NCI-H2196 (cell line): ENCODE measurements at regions not wholly inside any gene's neighbourhood (a gene's known extent, or its start where the extent isn't known, plus 50 kb on each side); places are given as distances from the start of the nearest gene placed in this dataset.

Source experiments
- DNase-seq: peaks from one replicate; lab custom pipeline; 2025; ENCODE audit not compliant: unreplicated experiment; lab: John Stamatoyannopoulos, UW

DNA sequence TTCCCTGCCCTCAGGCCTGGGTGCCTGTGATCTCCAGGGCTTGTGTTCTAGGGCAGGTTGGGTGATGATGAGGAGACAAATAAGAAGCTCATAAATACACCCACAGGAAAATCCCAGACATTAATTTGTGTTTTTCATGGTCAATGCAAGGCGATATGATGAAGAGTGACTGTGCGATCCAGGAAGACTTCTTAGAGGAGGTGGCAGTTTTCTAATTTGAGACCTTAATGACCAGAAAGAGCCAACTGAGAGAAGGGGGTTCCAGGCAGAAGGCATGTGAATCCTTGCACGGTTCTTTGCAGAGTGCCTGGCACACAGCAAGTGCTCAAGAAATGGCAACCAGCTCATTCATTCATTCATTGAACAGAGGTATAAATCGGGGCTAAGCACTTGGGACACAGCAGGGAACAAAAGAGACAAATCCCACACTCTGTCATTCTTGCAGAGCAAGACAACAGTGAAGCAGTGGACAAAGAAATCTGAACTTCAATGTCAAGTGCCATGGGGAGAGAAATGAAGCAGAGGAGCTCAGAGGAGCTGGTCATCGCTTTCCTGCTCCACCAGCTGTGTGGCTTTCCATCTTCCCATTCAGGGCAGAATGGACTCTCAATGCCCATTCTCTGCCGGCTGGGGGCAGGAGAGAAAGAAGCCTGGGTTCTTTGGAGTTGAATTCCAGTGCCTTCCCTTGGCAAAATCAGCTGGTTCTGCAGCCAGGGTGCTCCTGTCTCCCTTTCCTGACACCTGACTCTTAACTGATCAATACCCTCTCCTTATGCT, 128.3 kb downstream of the AACS start:
- DNase-seq: no peak

DNA sequence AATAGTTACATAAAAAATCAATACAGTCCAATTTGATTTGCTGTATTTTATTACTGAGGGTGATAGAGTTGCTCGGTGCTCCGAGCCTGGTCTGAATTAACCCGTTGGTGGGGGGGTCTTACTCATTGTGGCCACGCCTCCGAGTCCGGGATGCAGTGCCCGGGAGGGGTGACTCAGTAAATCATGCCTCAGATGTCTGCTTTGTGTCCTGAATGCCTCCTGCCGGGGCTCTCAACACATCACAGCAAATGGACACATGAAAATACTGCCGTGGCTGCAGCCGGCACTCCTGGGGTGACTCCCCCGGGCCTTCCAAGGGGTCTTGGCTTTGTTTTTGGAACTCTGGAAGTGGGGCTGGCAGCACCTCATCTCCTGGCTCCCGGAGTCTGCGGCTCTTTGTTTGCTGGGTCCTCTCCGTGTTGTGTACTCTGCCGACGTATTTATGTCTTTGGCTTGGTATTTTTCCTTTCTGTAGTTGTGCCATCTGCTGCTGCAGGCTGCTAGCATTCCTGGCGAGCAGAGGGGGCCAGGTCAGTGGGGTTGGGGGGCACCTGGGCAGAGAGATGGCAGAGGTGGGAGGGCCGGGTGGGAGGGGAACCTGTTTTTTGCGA, 129.0 kb downstream of the AACS start:
- peak; percentile 16 for DNase-seq

DNA sequence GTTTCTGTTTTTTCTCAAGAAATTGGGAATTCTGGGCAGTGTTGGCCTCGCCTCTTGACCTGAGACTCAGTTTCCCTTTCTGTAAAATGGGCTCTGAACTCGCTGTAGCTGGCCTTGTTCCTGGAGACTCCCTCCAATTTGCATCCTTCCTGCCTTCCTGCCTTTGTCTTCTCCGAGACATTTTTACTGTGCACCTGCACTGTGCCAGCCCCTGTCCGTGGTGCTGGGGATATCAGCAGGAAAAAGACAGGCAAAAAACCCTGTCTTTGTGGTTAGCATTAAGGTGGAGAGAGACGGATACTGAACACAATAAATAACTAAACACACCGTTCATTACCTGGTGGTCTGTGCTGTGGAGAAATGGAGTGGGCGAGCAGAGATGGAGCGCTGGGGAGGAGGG, 129.8 kb downstream of the AACS start:
- DNase-seq: no peak

DNA sequence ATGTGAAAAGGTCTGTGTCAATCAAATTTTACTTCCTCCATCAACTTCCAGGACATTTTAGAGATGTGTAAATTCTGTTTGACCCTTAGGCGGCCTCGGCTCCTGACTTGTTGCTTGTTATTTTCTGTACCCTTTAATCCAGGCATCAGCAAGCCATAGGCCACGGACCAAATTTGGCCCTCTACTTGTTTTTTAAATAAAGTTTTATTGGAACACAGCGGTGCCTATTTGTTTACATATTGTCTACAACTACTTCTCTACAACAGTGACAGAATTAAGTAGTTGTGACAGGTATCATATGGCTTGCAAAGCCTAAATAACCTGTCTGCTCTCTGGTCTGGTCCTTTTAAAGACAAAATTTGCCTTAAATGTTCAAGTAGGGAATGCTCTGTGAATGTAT, 132.1 kb downstream of the AACS start:
- no peak for DNase-seq

DNA sequence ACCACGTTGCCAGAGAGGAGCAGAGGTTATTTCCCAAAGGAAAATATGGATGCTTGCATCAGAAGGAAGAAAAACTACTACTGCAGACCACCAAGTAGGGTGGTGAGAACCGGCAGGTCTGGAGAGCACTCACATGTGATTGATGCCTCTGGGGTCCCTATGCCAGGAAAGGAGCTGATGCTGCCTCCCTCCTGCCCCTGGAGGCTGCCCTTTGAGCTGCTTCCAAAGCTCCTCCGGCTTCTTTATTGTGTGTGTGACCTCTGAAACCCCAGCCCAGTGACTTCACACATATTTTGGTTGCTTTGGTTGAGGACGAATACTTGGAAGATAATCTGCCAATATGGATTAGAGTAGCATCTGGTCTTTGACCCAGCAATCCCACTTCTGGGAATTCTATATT, 133.4 kb downstream of the AACS start:
- no peak for DNase-seq

DNA sequence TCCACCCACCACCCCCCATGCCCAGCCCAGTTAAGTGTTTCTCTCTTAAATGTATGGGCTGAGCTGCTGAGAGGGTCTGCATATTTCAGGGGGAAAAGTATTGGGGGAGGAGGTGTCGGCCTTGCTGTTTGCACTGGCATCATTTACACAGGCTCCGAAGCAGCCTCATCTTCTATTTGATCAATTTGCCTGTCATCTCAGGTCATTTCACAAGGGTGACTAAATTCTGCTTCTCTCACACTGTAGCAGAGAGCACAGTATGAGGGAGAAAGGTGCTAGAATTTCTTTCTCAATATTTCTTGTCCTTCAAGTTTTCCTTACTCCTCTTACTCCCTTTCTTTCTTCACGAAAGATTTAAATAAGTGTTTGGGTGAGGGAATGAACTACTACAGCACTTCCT, 135.9 kb downstream of the AACS start:
- no peak for DNase-seq

DNA sequence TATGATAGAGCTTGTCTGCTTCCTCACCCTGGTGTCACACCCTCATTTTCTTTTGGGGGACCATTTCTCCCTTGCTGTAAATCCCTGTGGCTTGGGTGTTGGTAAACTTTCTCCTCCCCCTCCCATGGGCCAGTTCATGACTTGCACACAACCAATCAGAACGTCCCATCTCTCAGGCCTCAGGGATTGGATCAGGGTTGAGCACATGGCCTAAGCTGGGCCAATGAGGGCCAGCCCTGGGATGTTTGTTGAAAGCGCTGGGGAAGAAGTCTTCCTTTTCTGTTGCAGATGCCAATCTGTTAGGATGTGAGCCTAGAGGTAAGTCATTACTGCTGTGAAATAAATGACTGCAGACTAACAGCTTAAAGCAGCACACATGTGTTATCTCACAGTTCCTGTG, 136.7 kb downstream of the AACS start:
- no peak for DNase-seq

DNA sequence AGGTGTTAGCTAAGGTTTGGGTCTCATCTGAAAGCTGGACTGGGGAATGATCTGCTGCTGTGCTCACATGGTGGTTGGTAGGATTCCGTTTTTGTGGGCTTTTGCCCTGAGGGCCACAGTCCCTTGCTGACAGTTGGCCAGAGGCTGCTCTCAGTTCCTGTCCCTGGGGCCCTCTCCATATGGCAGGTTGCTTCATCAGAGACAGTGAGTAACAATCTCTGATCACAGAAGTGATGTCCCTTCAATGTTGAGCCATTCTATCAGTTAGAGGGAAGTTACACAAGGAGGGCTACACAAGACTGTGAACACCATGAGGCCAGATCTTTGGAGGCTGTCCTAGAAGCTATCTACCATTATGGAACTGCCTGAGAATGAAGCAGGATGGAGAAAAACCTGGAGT, 137.2 kb downstream of the AACS start:
- no peak for DNase-seq

DNA sequence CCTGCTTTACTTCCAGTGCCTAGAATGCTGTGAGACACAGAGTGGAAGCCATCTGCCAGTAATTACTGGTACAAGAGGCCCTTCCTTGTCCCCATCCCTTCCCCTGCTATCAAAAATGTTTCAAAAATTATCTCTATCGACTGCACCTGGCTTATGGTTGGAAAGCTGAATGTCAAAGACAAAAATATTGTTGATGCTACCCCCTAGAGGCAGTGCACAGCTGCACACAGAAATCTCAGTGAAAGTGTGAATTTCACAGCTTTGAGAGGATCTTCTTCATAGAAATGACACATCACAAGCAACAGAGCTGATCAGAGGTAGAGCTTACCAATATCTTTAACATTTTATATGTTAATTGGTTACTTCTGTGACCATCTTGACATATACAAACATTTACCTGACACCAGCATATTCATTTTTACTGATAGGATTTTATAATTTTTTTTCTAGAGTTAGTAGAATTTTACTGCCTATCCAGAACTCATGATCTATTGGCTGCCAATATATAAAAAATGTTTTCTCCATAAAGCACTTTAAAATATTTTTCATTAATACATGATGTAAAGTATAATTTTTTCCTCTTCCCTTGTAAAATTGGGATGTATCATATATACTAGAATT, 138.0 kb downstream of the AACS start:
- peak; percentile 20 for DNase-seq

DNA sequence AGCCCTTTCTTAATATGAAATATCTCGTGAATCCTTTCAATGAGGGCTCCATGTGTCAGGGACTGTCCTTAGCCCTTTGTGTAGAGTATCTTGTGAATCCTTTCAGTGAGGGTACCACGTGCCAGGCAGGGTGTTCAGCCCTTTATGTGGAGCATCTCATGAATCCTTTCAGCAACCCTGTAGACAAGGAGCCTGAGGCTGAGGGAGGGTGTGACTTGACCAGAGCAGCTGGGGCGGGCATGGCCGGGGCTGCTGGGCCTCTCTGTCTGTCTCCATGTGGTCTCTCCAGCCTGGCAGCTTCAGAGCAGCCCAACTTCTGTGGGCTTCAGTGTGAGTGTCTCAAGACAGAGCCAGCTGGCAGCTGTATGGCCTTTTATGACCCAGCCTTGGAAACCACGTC, 140.2 kb downstream of the AACS start:
- no peak for DNase-seq

DNA sequence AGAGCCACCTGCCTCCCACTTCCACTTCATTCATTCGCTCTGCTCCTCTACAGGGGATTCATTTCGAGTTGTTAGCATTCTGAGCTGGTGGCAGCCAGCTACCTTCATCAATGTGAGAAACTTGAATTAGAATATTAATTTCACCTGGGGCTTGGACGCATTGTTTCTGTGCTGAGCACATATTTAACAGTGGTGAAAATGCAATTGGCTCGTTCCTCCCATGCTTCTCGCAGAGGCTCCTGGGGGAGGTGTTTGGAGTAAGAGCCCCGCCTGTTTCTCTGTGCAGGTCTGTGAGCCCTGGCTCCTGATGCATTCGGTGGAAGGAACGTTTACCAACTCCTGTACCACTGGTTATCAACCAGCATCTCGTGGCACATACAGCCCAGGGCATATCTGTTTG, 141.5 kb downstream of the AACS start:
- no peak for DNase-seq

DNA sequence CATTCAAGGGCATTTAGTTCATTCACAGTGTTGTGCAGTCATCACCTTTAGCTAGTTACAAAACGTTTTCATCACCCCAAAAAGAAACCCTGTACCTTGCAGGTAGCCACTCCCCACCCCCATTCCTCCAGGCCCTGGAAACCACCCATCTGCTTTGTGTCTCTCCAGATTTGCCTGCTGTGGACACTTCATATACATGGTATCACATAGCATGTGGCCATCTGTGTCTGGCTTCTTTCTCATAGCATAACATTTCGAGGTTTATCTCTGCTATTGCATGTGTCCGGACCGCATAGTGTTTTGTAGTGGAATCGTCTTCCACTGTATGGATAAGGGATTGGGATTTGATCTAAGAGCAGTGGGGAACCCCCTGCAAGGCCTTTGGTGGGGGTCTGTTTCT, 143.1 kb downstream of the AACS start:
- DNase-seq: no peak

DNA sequence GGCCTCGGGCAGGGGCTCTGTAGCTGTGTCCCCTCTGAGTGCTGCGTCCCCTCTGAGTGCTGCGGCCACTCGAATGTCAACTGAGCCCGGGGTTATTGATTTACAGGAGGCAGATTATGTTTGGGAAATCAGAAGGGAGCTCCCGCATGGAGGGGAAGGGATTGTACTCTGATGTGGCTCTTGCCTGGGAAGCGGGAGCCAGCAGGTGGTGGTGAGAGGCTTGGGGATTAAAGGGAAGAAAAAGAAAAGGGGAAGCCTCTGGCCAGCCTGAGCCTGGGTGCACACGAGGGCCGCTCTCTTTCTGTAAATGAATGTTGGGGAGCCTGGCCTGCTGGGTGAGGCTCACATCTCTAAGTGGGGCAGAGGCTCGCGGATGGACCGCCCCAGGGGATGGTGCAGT, 143.7 kb downstream of the AACS start:
- no peak for DNase-seq

DNA sequence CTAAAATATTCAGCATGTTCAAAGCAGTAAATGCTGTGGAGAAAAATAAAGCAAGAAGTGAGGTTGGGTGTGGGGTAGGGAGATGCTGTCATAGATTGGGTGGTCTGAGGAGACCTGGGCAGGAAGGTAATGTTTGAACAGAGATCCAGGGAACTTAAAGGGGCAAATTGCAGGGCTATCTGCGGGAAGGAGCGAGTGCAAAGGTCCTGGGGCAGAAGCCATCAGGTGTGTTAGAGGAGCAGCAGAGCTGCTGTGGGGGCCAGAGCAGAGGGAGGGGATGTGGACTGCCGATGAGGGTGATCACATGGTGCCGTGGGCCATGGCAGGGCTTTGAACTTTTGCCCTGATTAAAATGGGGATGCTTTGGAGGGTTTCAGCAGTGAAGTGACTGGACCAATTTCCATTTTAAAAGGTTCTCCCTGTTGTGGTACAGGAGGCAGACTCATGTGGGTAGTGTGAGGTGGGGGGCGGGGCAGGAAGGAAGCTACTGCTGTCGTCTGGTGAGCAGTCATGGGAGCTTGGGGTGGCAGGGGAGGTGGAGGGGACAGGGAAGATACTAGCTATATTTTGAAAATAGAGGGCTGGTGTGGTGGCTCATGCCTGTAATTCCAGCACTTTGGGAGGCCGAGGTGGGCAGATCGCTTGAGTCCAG, 145.0 kb downstream of the AACS start:
- no peak for DNase-seq

DNA sequence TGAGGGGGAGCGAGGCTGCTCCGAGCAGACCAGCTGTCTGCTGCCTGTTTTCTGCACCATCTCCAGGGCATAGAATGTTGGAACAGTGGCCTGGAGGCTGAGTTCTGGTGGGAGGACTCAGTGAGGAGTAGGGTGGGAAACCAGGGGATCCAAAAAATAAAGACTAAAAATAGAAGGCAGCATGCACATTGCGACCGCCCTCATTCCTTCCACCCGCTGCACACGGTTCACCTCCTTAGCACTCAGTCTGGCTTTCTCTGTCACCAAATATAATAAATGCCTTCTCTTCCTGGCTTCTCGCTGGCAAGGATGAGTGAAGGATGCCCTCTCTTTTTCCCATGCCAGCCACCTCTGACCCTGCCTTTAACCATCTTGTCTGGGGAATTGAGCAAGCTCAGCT, 146.2 kb downstream of the AACS start:
- no peak for DNase-seq

DNA sequence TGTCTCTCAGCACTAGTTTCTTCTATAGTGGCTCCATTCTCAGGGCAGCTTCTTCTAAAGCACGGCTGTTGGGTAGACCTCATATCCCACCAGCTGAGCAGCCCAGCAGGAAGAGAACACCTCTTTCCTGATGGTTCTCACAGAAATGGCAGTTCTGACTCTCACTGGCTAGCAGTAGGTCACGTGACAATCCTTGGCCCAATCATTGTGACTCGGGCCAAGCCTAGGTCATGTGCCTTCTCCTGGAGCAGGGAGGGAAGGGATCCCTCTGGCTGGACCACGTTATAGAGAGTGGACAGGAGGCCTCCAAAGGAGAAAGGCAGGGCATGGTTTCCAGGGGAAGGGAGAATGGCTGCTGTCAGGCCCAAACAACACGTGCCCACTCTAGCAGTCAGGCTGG, 149.1 kb downstream of the AACS start:
- no peak for DNase-seq

DNA sequence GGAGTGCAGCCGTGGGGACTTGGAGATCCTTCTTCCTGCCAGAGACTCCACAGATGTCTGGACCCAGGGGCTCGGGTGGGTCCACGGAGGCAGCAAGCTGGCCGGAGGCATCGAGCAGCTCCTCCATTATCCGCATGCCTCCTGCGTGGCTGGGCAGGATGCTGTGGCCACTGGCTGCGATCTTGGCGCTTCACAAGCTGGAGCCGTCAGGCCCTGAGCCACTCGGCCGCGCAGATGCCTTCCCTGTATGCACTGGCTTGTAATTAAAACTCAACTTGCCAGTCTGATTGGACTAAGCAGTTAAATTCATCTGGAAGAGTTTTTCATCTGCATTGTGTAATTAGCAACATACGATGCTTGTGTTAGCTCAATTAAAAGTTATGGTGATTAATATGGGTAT, 151.5 kb downstream of the AACS start:
- DNase-seq: no peak

DNA sequence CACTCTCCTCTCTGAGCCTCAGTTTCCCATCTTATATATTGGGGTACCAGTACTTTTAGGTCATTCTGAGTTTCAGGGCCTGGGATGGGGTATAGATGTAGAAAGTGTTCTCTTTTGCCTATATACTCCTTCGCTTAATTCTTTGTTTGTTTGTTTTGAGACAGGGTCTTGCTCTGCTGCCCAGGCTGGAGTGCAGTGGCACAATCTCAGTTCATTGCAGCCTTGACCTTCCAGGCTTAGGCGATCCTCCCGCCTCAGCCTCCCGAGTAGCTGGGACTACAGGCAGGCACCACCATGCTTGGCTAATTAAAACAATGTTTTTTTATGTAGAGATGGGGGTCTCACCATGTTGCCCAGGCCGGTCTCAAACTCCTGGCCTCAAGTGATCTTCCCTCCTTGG, 152.1 kb downstream of the AACS start:
- DNase-seq: no peak

DNA sequence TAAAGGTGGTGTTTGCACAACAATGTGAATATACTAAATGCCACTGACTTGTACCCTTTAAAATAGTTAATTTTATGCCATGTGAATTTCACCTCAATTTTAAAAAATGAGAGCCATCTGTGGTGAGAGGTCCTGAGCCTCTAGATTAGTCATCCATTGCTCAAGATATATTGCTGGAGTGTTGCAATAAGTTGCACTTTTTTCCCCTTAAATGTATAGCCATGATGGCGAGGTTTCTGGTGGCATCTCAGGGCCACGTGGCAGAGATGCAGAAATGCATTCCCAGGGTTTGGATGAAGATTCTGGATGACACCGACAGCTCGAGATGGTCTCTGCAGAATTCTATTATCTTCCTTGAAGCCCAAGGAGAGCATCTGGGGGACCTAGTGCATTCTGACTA, 153.7 kb downstream of the AACS start:
- DNase-seq: no peak

DNA sequence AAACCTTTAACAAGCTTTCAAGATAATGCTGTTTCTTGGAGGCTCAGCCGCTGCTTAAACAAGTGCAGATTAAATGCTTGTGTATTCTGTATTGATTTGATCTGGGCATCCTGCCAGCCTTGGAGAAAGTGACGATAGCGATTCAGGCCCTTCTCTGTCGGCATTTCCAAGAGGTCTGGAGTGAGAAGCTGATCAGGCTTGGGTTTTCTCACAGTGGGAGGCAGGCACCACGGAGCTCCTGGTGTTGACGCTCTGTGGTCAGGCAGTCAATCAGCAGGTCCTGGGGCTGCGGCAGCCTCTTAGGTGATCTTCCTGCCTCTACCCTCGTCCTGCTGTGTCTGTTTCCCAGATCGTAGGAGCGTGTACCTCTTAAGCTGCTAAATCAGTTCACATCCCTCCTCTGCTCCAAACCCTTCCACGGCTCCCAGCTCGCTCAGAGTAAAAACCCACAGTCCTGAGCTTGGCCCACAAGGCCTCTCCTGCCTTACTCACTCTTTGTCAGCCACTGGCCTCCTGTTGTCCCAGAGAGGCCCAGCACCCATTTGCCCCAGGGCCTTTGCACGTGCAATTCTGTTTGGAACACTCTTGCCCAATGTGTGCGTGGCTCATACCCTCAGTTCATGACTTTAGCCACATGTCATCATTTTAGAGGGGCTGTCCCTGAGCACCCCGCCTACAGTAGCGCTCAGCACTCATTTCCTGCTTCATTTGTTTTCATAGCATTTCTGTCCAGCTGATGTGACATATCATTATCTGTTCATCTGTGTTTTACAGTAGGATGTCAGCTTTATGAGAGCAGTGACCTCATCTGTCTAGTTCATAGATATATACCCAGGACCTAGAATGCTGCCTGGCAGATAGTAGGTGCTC, 155.4 kb downstream of the AACS start:
- DNase-seq: no peak

DNA sequence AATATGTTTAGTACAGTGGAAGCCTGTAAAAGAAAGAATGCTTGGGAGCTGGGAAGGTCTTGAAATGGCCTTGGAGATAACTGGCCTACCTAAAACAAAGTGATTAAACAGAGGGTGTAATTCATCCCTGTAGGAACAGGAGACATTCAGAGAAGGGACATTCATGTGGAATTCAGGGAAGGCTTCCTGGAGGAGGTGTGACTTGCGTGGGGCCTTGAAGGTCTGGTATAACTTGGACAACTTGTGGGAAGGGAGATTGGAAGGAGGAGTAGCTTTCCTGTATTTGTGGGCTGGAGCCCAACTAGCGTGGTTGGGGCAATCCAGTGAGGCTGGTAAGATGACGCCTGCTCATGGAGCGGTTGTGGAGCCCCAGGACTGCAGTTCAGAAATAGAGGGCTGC, 156.4 kb downstream of the AACS start:
- DNase-seq: no peak
